Endodermal cell (in vitro differentiated cells): ENCODE measurements at regions not wholly inside any gene's neighbourhood (a gene's known extent, or its start where the extent isn't known, plus 50 kb on each side); places are given as distances from the start of the nearest gene placed in this dataset.

ENCODE experiments used
- DNase-seq: peaks from one replicate; pipeline ENCODE4 v3.0.0-alpha.2; 2017
- H3K27ac ChIP-seq: 2 replicates; pipeline ENCODE4 v1.5.1; 2013; ENCODE audit warnings: mild to moderate bottlenecking, low read depth, low read length, moderate library complexity
- H3K27me3 ChIP-seq: 2 replicates; pipeline ENCODE4 v1.6.1; 2013; ENCODE audit warnings: mild to moderate bottlenecking, low read length, moderate library complexity; ENCODE audit not compliant: insufficient read depth, control insufficient read depth, poor library complexity, severe bottlenecking
- H3K36me3 ChIP-seq: 2 replicates; pipeline ENCODE4 v1.7.0; 2013; ENCODE audit warnings: mild to moderate bottlenecking, low read length, moderate library complexity; ENCODE audit not compliant: control insufficient read depth, insufficient read depth
- H3K4me1 ChIP-seq: one replicate; pipeline ENCODE4 v1.7.0; 2013; ENCODE audit warnings: low read length; ENCODE audit not compliant: control insufficient read depth, insufficient read depth
- H3K4me3 ChIP-seq: 2 replicates; pipeline ENCODE4 v1.5.1; 2013; ENCODE audit warnings: mild to moderate bottlenecking, low read length, moderate library complexity
- H3K9ac ChIP-seq: 2 replicates; pipeline ENCODE4 v1.6.1; 2013; ENCODE audit warnings: mild to moderate bottlenecking, low read length, moderate library complexity; ENCODE audit not compliant: poor library complexity, severe bottlenecking; ENCODE audit errors: extremely low read depth
- H3K9me3 ChIP-seq: 2 replicates; pipeline ENCODE4 v1.6.1; 2013; ENCODE audit warnings: mild to moderate bottlenecking, low read length, moderate library complexity; ENCODE audit not compliant: control insufficient read depth
- H3K27ac Mint-ChIP-seq: 2 replicates; pipeline ENCODE4 v1.8.0; 2020; ENCODE audit warnings: mixed read lengths
- H3K27me3 Mint-ChIP-seq: 2 replicates; pipeline ENCODE4 v1.8.0; 2021; ENCODE audit warnings: mild to moderate bottlenecking, mixed read lengths; ENCODE audit not compliant: insufficient read depth
- H3K36me3 Mint-ChIP-seq: 2 replicates; pipeline ENCODE4 v1.8.0; 2020; ENCODE audit warnings: low read depth, mixed read lengths
- H3K4me1 Mint-ChIP-seq: 2 replicates; pipeline ENCODE4 v1.8.0; 2020; ENCODE audit warnings: mixed read lengths
- H3K4me3 Mint-ChIP-seq: 2 replicates; pipeline ENCODE4 v1.8.0; 2020; ENCODE audit warnings: mild to moderate bottlenecking, moderate library complexity, mixed read lengths
- H3K9me3 Mint-ChIP-seq: 2 replicates; pipeline ENCODE4 v1.8.0; 2020; ENCODE audit warnings: mild to moderate bottlenecking, mixed read lengths
- CTCF ChIP-seq: fragments of 200-600 bp; sonication (generic); conservative IDR thresholded peaks from 2 replicates; pipeline ENCODE4 v1.5.0; 2021; ENCODE audit warnings: antibody characterized with exemption, mild to moderate bottlenecking
- WGBS, 2 experiments: methylation state at CpG; one replicate each; pipeline versions ENCODE4 v1.1.5 to v1.1.7; 2013; ENCODE audit warnings: missing lambda C conversion rate in 2 of 2, mixed read lengths in 1 of 2; ENCODE audit not compliant: insufficient coverage in 1 of 2, insufficient read length in 1 of 2; 5-methylcytosine and 5-hydroxymethylcytosine counted together

GRCh38 chr13:62125451-62125850 is 709.8 kb upstream of the PCDH20 start:
- TF ChIP-seq CTCF: no peak
- no peak for DNase-seq
- Histone ChIP-seq H3K4me1 (peaks cover 5% of the 10 kb centered on the region), H3K9me3 (no peaks in the 10 kb centered on the region), H3K27ac (no peak overlapping the region), H3K36me3 (no peaks in the 10 kb centered on the region), H3K4me3 (no peak overlapping the region), H3K9ac (no peak overlapping the region), H3K27me3 (no peaks in the 10 kb centered on the region)
- no peak overlapping the region for H3K4me3 Mint-ChIP-seq
- no peaks in the 10 kb centered on the region for H3K27me3 Mint-ChIP-seq
- 91% methylated on average over 1 of the region's 1 CpG; no CpG with 5 or more reads in 1 of the 2 experiments for WGBS, 2 experiments
- peaks cover 8% of the 10 kb centered on the region for H3K36me3 Mint-ChIP-seq
- peaks cover 14% of the 10 kb centered on the region for H3K4me1 Mint-ChIP-seq
- H3K27ac Mint-ChIP-seq: no peak overlapping the region
- peaks cover 14% of the 10 kb centered on the region for H3K9me3 Mint-ChIP-seq

GRCh38 chr13:62123409-62123808 is 707.8 kb upstream of the PCDH20 start:
- 100% methylated on average over 1 of the region's 2 CpGs; no CpG with 5 or more reads in 1 of the 2 experiments for WGBS, 2 experiments
- Histone ChIP-seq H3K9me3 (no peaks in the 10 kb centered on the region), H3K27ac (no peak overlapping the region), H3K4me1 (no peaks in the 10 kb centered on the region), H3K27me3 (no peaks in the 10 kb centered on the region), H3K36me3 (no peaks in the 10 kb centered on the region), H3K9ac (no peak overlapping the region), H3K4me3 (no peak overlapping the region)
- H3K9me3 Mint-ChIP-seq: peaks cover 11% of the 10 kb centered on the region
- H3K27me3 Mint-ChIP-seq: no peaks in the 10 kb centered on the region
- no peak overlapping the region for H3K27ac Mint-ChIP-seq
- H3K36me3 Mint-ChIP-seq: peaks cover 8% of the 10 kb centered on the region
- TF ChIP-seq CTCF: no peak
- peaks cover 5% of the 10 kb centered on the region for H3K4me1 Mint-ChIP-seq
- H3K4me3 Mint-ChIP-seq: no peak overlapping the region
- no peak for DNase-seq

- DNase-seq: no peak
- Histone ChIP-seq H3K27ac (no peak overlapping the region), H3K9me3 (no peaks in the 10 kb centered on the region), H3K4me3 (no peak overlapping the region), H3K36me3 (no peaks in the 10 kb centered on the region), H3K9ac (no peak overlapping the region), H3K4me1 (no peaks in the 10 kb centered on the region), H3K27me3 (no peaks in the 10 kb centered on the region)
- 100% methylated on average over 1 of the region's 2 CpGs; no CpG with 5 or more reads in 1 of the 2 experiments for WGBS, 2 experiments
- no peak overlapping the region for H3K27ac Mint-ChIP-seq
- H3K9me3 Mint-ChIP-seq: peaks cover 6% of the 10 kb centered on the region
- TF ChIP-seq CTCF: no peak
- H3K36me3 Mint-ChIP-seq: peaks cover 4% of the 10 kb centered on the region
- no peaks in the 10 kb centered on the region for H3K27me3 Mint-ChIP-seq
- H3K4me3 Mint-ChIP-seq: no peak overlapping the region
- H3K4me1 Mint-ChIP-seq: peaks cover 5% of the 10 kb centered on the region
Observed at GRCh38 chr13:62122434-62122833, 706.8 kb upstream of the PCDH20 start.
